ENCODE measurements at regions not wholly inside any gene's neighbourhood (a gene's known extent, or its start where the extent isn't known, plus 50 kb on each side); places are given as distances from the start of the nearest gene placed in this dataset.

GRCh38 chr20:3354247-3354646, 53.2 kb downstream of the DNAAF9 start:
- 87 to 100% methylated on average over 1 of the region's 1 CpG for WGBS, 2 donors
- Histone ChIP-seq H3K27ac (no peak overlapping the region), H3K4me3 (replicated peaks in 1 of 3) (no peak overlapping the region)

GRCh38 chr20:3353646-3354045, 53.8 kb downstream of the DNAAF9 start:
- H3K36me3 ChIP-seq, result no peaks in the 10 kb centered on the region
- 85 to 94% methylated on average over 2 of the region's 2 CpGs for WGBS, 2 donors

More at GRCh38 chr20:3354247-3354646, 53.2 kb downstream of the DNAAF9 start:
- Histone ChIP-seq H3K4me1 (no peaks in the 10 kb centered on the region), H3K27me3 (no peaks in the 10 kb centered on the region), H3K9me3 (no peaks in the 10 kb centered on the region), H3K36me3 (no peaks in the 10 kb centered on the region)
- no peak for DNase-seq
- TF ChIP-seq CTCF (IDR thresholded peaks at IDR 0.05) (no peak), POLR2A (IDR thresholded peaks at IDR 0.05) (no peak)
- intact Hi-C loops (cut with DNase I), result no loop called here

GRCh38 chr20:3352202-3352601, 55.3 kb downstream of the DNAAF9 start:
- intact Hi-C loops (cut with DNase I), result no loop called here
- WGBS, 2 donors, result 93 to 96% methylated on average over 6 of the region's 6 CpGs

More at GRCh38 chr20:3353646-3354045, 53.8 kb downstream of the DNAAF9 start:
- Histone ChIP-seq H3K9me3 (no peaks in the 10 kb centered on the region), H3K27ac (no peak overlapping the region), H3K4me3 (replicated peaks in 1 of 3) (no peak overlapping the region), H3K4me1 (no peaks in the 10 kb centered on the region), H3K27me3 (no peaks in the 10 kb centered on the region)
- no peak for DNase-seq
- TF ChIP-seq CTCF (IDR thresholded peaks at IDR 0.05), result no peak
- TF ChIP-seq POLR2A (IDR thresholded peaks at IDR 0.05), result no peak
- intact Hi-C loops (cut with DNase I), result no loop called here

GRCh38 chr20:3350422-3350821, 57.0 kb downstream of the DNAAF9 start:
- whole genome bisulfite sequencing, 2 donors, result 90 to 92% methylated on average over 1 of the region's 1 CpG
- H3K36me3 ChIP-seq, result peaks cover 8 to 24% of the 10 kb centered on the region in 2 donors

More at GRCh38 chr20:3352202-3352601, 55.3 kb downstream of the DNAAF9 start:
- Histone ChIP-seq H3K27me3 (no peaks in the 10 kb centered on the region), H3K36me3 (peaks cover 8 to 9% of the 10 kb centered on the region in 2 donors), H3K4me1 (no peaks in the 10 kb centered on the region), H3K4me3 (replicated peaks in 1 of 3) (no peak overlapping the region), H3K9me3 (no peaks in the 10 kb centered on the region), H3K27ac (no peak overlapping the region)
- TF ChIP-seq POLR2A (IDR thresholded peaks at IDR 0.05) (no peak), CTCF (IDR thresholded peaks at IDR 0.05) (no peak)
- DNase-seq, result no peak

GRCh38 chr20:3349786-3350185, 57.7 kb downstream of the DNAAF9 start:
- WGBS, 2 donors, result 92 to 98% methylated on average over 2 of the region's 2 CpGs
- H3K9me3 ChIP-seq, result no peaks in the 10 kb centered on the region
- peaks cover 8 to 30% of the 10 kb centered on the region in 2 donors for H3K36me3 ChIP-seq
- H3K27me3 ChIP-seq, result no peaks in the 10 kb centered on the region
- H3K4me1 ChIP-seq, result no peaks in the 10 kb centered on the region
- TF ChIP-seq CTCF (IDR thresholded peaks at IDR 0.05) (no peak), POLR2A (IDR thresholded peaks at IDR 0.05) (no peak)
- no peak overlapping the region for H3K27ac ChIP-seq
- H3K4me3 ChIP-seq (replicated peaks in 1 of 3), result no peak overlapping the region
- DNase-seq, result no peak
- intact Hi-C loops (cut with DNase I), result no loop called here

More at GRCh38 chr20:3350422-3350821, 57.0 kb downstream of the DNAAF9 start:
- no peak for TF ChIP-seq CTCF (IDR thresholded peaks at IDR 0.05)
- no peak for TF ChIP-seq POLR2A (IDR thresholded peaks at IDR 0.05)
- intact Hi-C loops (cut with DNase I), result no loop called here
- no peak overlapping the region for H3K4me3 ChIP-seq (replicated peaks in 1 of 3)
- no peaks in the 10 kb centered on the region for H3K4me1 ChIP-seq
- DNase-seq, result no peak
- H3K27ac ChIP-seq, result no peak overlapping the region
- no peaks in the 10 kb centered on the region for H3K27me3 ChIP-seq
- no peaks in the 10 kb centered on the region for H3K9me3 ChIP-seq
